Heart left ventricle (tissue), 16 donors: ENCODE measurements at regions not wholly inside any gene's neighbourhood (a gene's known extent, or its start where the extent isn't known, plus 50 kb on each side); places are given as distances from the start of the nearest gene placed in this dataset.

Experiments
- ATAC-seq, 4 donors: fragments of 200-7000 bp; cut with Tn5 transposase; one replicate each; pipeline ENCODE4 v1.9.1; 2020 to 2022; ENCODE audit warnings: moderate library complexity in 4 of 4, mild to moderate bottlenecking in 3 of 4, moderate number of reproducible peaks in 1 of 4
- DNase-seq, 5 donors: peaks; one replicate each; pipeline ENCODE4 v3.0.0-alpha.2; 2020
- H3K27ac ChIP-seq, 12 donors: fragments of 200-600 bp; sonication (generic) in 4 of 12; one replicate each; pipeline versions ENCODE4 v1.5.0 to v1.8.0; 2016 to 2022; ENCODE audit warnings: mild to moderate bottlenecking in 2 of 12
- H3K27me3 ChIP-seq, 9 donors: fragments of 200-600 bp; sonication (generic) in 2 of 9; one replicate each; pipeline versions ENCODE4 v1.5.1 to v1.8.0; 2016 to 2022; ENCODE audit warnings: mild to moderate bottlenecking in 3 of 9
- H3K36me3 ChIP-seq, 9 donors: fragments of 200-600 bp; sonication (generic) in 2 of 9; one replicate each; pipeline versions ENCODE4 v1.5.0 to v1.8.0; 2018 to 2022; ENCODE audit warnings: mild to moderate bottlenecking in 2 of 9
- H3K4me1 ChIP-seq, 12 donors: fragments of 200-600 bp; sonication (generic) in 4 of 12; one replicate each; pipeline versions ENCODE4 v1.5.0 to v1.8.0; 2016 to 2022; ENCODE audit warnings: mild to moderate bottlenecking in 3 of 12
- H3K4me3 ChIP-seq, 12 donors: fragments of 200-600 bp; sonication (generic) in 4 of 12; one replicate each; pipeline versions ENCODE4 v1.5.0 to v1.8.0; 2017 to 2022; ENCODE audit warnings: mild to moderate bottlenecking in 9 of 12, moderate library complexity in 4 of 12
- H3K9me3 ChIP-seq, 12 donors: fragments of 200-600 bp; sonication (generic) in 4 of 12; one replicate each; pipeline versions ENCODE4 v1.5.0 to v1.8.0; 2016 to 2022; ENCODE audit warnings: mild to moderate bottlenecking in 1 of 12
- POLR2A ChIP-seq, 2 donors: fragments of 450-650 bp; IDR thresholded peaks; one replicate each; pipeline ENCODE4 v1.6.1; 2017; ENCODE audit warnings: antibody characterized with exemption in 2 of 2, mild to moderate bottlenecking in 2 of 2, moderate library complexity in 2 of 2
- WGBS, 4 donors: extraction: QIAGEN DNeasy Blood & Tissue Kit in 2 of 4; methylation state at CpG; one replicate each; pipeline versions ENCODE4 v1.1.5 to v1.1.7; 2013 to 2018; 5-methylcytosine and 5-hydroxymethylcytosine counted together
- intact Hi-C, 10 donors: fragments of 100-400 bp; cut with DNase I; formaldehyde crosslinking; loops; one replicate each; pipeline versions ENCODE4 v1.11.1 to v1.14.2; 2022
- TF ChIP-seq, protein P1 (sequence below), 12 donors: fragments of 200-600 bp; sonication (generic) in 4 of 12; IDR thresholded peaks; one replicate each; pipeline versions ENCODE4 v1.5.0 to v1.8.0; 2018 to 2022; ENCODE audit warnings: antibody characterized with exemption in 12 of 12, mild to moderate bottlenecking in 5 of 12
- donor health status: ischemic (EF 13 %, LVEDD 7.1; RV severe dilation, severe dysfunction).
- donor health status: healthy with polysubstance abuse.
- donor health status: DM: no; HTN: yes; CAD: no.
- donor health status: DM: no; HTN: no; CAD: no.
- donor health status: ischemic (EF 25% LVEDD 6.9; RV normal size, moderate dysfunction).
- donor health status: ischemic (EF 25% LVEDD 5.7; RV mildly dilated, moderate dysfunction).
- donor health status: healthy.
- donor health status: DM: yes; HTN: yes; CAD: no.
- donor health status: ischemic (EF 35%, LVEDD 5.7; RV mildly dilated, moderate dysfunction).
- donor health status: nonischemic (EF 11% LVEDD 7.7; RV severe dilation, severe dysfunction).
- donor health status: DM: yes; HTN: yes; CAD: no.
- donor health status: PGD.
- donor health status: ischemic (EF 29% LVEDD 5.4; RV normal size, mild dysfunction).
- donor health status: nonischemic (EF 23%, LVEDD 6.1; RV moderate dilation, normal function).

DNA sequence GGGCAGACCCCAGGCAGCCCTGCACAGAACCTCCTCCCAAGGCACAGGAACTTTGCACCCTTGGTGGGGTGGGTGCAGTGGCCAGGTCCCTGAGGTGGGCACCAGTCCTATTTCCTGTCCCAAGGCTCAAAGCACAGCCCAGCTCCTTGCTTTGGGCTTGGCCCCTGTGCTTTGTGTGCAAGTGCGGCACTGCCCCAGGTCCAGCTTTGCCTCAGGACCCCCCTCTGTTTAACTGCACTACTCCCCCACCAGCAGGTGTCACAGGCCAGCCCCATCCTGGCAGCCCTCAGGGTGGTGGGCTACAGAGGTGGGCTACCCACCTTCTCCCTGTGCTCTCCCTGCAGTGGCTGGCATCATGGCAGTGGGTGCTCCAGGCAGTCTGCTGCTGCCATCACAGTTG, 2469.0 kb downstream of the PCDH7 start:
- no peak for TF ChIP-seq POLR2A (IDR thresholded peaks at IDR 0.05)
- TF ChIP-seq, protein P1, sequence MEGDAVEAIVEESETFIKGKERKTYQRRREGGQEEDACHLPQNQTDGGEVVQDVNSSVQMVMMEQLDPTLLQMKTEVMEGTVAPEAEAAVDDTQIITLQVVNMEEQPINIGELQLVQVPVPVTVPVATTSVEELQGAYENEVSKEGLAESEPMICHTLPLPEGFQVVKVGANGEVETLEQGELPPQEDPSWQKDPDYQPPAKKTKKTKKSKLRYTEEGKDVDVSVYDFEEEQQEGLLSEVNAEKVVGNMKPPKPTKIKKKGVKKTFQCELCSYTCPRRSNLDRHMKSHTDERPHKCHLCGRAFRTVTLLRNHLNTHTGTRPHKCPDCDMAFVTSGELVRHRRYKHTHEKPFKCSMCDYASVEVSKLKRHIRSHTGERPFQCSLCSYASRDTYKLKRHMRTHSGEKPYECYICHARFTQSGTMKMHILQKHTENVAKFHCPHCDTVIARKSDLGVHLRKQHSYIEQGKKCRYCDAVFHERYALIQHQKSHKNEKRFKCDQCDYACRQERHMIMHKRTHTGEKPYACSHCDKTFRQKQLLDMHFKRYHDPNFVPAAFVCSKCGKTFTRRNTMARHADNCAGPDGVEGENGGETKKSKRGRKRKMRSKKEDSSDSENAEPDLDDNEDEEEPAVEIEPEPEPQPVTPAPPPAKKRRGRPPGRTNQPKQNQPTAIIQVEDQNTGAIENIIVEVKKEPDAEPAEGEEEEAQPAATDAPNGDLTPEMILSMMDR (IDR thresholded peaks at IDR 0.05), result no peak
- no peak for ATAC-seq
- H3K27ac ChIP-seq, result no peak overlapping the region
- H3K27me3 ChIP-seq, result no peaks in the 10 kb centered on the region
- intact Hi-C loops, result no loop called here
- no peaks in the 10 kb centered on the region for H3K4me1 ChIP-seq
- H3K36me3 ChIP-seq, result no peaks in the 10 kb centered on the region
- DNase-seq, result peak in 1 of 5 donors; percentile 46
- no peaks in the 10 kb centered on the region for H3K9me3 ChIP-seq
- no peak overlapping the region for H3K4me3 ChIP-seq
- 91 to 100% (median 98%) methylated on average over 1 of the region's 1 CpG for WGBS, 4 donors

DNA sequence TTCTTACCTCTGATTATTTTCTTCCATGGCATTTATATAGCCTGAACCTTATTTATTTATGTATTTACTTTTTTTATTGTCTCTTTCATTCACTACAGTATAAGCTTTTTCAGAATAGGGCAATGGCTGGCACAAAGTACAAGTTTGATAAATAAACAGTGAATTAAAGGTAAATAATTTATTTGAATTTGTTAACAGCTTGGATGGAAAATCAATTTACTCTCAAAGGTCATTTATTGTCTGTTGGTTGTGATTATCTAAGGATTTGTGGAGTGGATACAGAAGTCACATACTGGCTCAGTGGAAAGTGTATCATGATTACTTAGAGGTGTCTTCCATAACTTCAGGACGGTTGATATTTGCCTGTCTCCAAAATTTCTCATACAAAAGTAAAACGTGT, 2472.9 kb downstream of the PCDH7 start:
- 69 to 79% (median 77%) methylated on average over 2 of the region's 2 CpGs for WGBS, 4 donors
- no peaks in the 10 kb centered on the region for H3K4me1 ChIP-seq
- no peaks in the 10 kb centered on the region for H3K27me3 ChIP-seq
- intact Hi-C loops, result no loop called here
- H3K27ac ChIP-seq, result no peak overlapping the region
- no peaks in the 10 kb centered on the region for H3K36me3 ChIP-seq
- no peak overlapping the region for H3K4me3 ChIP-seq
- DNase-seq (no peak), ATAC-seq (no peak)
- H3K9me3 ChIP-seq, result no peaks in the 10 kb centered on the region
- TF ChIP-seq, protein P1 (IDR thresholded peaks at IDR 0.05), result no peak
- no peak for TF ChIP-seq POLR2A (IDR thresholded peaks at IDR 0.05)

DNA sequence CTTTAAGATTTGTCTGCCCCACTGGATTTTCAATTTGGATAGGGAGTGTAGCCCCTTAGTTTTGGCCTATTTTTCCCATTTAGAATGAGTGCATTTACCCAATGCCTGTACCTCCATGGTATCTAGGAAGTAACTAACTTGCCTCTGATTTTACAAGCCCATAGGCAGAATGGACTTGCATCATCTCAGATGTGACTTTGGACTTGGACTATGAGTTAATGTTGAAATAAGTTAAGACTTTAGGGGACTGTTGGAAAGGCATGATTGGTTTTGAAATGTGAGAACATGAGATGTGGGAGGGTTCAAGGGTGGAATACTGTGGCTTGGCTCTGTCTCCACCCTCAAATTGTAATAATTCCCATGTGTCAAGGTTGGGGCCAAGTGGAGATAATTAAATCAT, 2480.2 kb downstream of the PCDH7 start:
- DNase-seq (no peak), ATAC-seq (no peak)
- Histone ChIP-seq H3K36me3 (no peaks in the 10 kb centered on the region), H3K27ac (no peak overlapping the region), H3K4me3 (no peak overlapping the region), H3K27me3 (no peaks in the 10 kb centered on the region), H3K9me3 (peaks cover 0 to 7% (median 0%) of the 10 kb centered on the region in 12 donors), H3K4me1 (no peaks in the 10 kb centered on the region)
- TF ChIP-seq, protein P1 (IDR thresholded peaks at IDR 0.05), result no peak
- TF ChIP-seq POLR2A (IDR thresholded peaks at IDR 0.05), result no peak
- intact Hi-C loops, result no loop called here

DNA sequence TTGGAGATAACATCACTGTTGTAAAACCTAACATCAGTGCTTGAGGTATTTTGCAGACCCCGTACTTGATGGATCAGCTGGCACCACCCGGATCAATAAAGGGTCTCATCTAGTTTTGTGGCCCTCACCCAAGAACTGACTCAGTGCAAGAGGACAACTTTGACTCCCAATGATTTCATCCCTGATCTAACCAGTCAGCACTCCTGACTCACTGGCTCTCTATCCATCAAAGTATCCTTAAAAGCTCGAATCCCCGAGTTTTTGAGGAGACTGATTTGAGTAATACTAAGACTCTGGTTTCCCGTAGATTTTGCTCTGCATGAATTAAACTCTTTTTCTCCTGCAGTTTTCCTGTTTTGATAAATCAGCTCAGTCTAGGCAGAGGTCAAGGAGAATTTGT, 2498.1 kb downstream of the PCDH7 start:
- Histone ChIP-seq H3K27me3 (no peaks in the 10 kb centered on the region), H3K4me3 (no peak overlapping the region), H3K4me1 (no peaks in the 10 kb centered on the region), H3K36me3 (no peaks in the 10 kb centered on the region), H3K27ac (no peak overlapping the region), H3K9me3 (no peaks in the 10 kb centered on the region)
- no peak for ATAC-seq
- intact Hi-C loops, result no loop called here
- DNase-seq, result no peak
- TF ChIP-seq, protein P1 (IDR thresholded peaks at IDR 0.05), result no peak
- 49 to 53% (median 51%) methylated on average over 5 of the region's 5 CpGs for WGBS, 4 donors
